ENCODE measurements at regions not wholly inside any gene's neighbourhood (a gene's known extent, or its start where the extent isn't known, plus 50 kb on each side); places are given as distances from the start of the nearest gene placed in this dataset.

- H4K20me1 ChIP-seq (ENCODE audit: control insufficient read depth, insufficient read depth, low read length, poor library complexity, severe bottlenecking): no peaks in the 10 kb centered on the region
- H3K27ac ChIP-seq (ENCODE audit: low read length in 2 of 2): no peak overlapping the region
- intact Hi-C loops (cut with micrococcal nuclease): no loop called here
- H3K27me3 ChIP-seq (replicated peaks in 1 of 4; ENCODE audit: control extremely low read depth in 1 of 4, control insufficient read depth in 3 of 4, insufficient read depth in 4 of 4, low read length in 3 of 4): no peaks in the 10 kb centered on the region
- Mint-ChIP-seq H3K27ac (no peak overlapping the region), H3K9me3 (ENCODE audit: insufficient read depth) (no peaks in the 10 kb centered on the region), H3K27me3 (no peaks in the 10 kb centered on the region), H3K4me3 (no peak overlapping the region), H3K4me1 (no peaks in the 10 kb centered on the region)
- H3K4me3 ChIP-seq (ENCODE audit: control extremely low read depth in 1 of 5, extremely low read depth in 1 of 5, insufficient read depth in 1 of 5, low read depth in 2 of 5, low read length in 4 of 5): no peak overlapping the region
- no peaks in the 10 kb centered on the region for H3K36me3 ChIP-seq (replicated peaks in 1 of 2; ENCODE audit: control extremely low read depth in 1 of 2, control insufficient read depth in 1 of 2, extremely low read depth in 1 of 2, insufficient read depth in 2 of 2, low read length in 1 of 2)
- ChIA-PET POLR2A (no interaction called here), CTCF (interaction anchor here (1.8 kb wide), 1 partner anchor 8 kb away, joined by 4 read pairs; no protein-coding TSS in a partner anchor)
- H3K4me2 ChIP-seq (replicated peaks; ENCODE audit: low read depth, low read length, poor library complexity, severe bottlenecking): no peak overlapping the region
- DNase-seq: no peak
- H3K9me3 ChIP-seq (ENCODE audit: control extremely low read depth in 1 of 3, control insufficient read depth in 2 of 3, insufficient read depth in 1 of 3, low read length in 2 of 3): no peaks in the 10 kb centered on the region
- H3K79me2 ChIP-seq (ENCODE audit: control insufficient read depth, insufficient read depth, low read length): no peaks in the 10 kb centered on the region
- H2AFZ ChIP-seq (ENCODE audit: insufficient read depth, low read depth, low read length, poor library complexity, severe bottlenecking): no peak overlapping the region
- no peak overlapping the region for H3K9ac ChIP-seq (ENCODE audit: low read length)
- TF ChIP-seq EZH2 (IDR thresholded peaks at IDR 0.05; ENCODE audit: borderline replicate concordance, insufficient read depth, low read depth, low read length, poor library complexity, severe bottlenecking) (no peak), CTCF (IDR thresholded peaks at IDR 0.05) (no peak)
- no peak for ATAC-seq (ENCODE audit: low read depth)
- no peaks in the 10 kb centered on the region for H3K4me1 ChIP-seq (ENCODE audit: control insufficient read depth in 2 of 2, insufficient read depth in 2 of 2, low read length in 2 of 2)
Observed at GRCh38 chr6:152904678-152905077, 78.2 kb downstream of the FBXO5 start.

- Histone ChIP-seq H3K36me3 (replicated peaks in 1 of 2; ENCODE audit: control extremely low read depth in 1 of 2, control insufficient read depth in 1 of 2, extremely low read depth in 1 of 2, insufficient read depth in 2 of 2, low read length in 1 of 2) (no peaks in the 10 kb centered on the region), H3K9me3 (ENCODE audit: control extremely low read depth in 1 of 3, control insufficient read depth in 2 of 3, insufficient read depth in 1 of 3, low read length in 2 of 3) (no peaks in the 10 kb centered on the region), H4K20me1 (ENCODE audit: control insufficient read depth, insufficient read depth, low read length, poor library complexity, severe bottlenecking) (no peaks in the 10 kb centered on the region), H3K4me3 (ENCODE audit: control extremely low read depth in 1 of 5, extremely low read depth in 1 of 5, insufficient read depth in 1 of 5, low read depth in 2 of 5, low read length in 4 of 5) (no peak overlapping the region), H3K27ac (ENCODE audit: low read length in 2 of 2) (no peak overlapping the region), H3K27me3 (replicated peaks in 1 of 4; ENCODE audit: control extremely low read depth in 1 of 4, control insufficient read depth in 3 of 4, insufficient read depth in 4 of 4, low read length in 3 of 4) (no peaks in the 10 kb centered on the region), H3K4me1 (ENCODE audit: control insufficient read depth in 2 of 2, insufficient read depth in 2 of 2, low read length in 2 of 2) (no peaks in the 10 kb centered on the region), H3K79me2 (ENCODE audit: control insufficient read depth, insufficient read depth, low read length) (no peaks in the 10 kb centered on the region), H3K4me2 (replicated peaks; ENCODE audit: low read depth, low read length, poor library complexity, severe bottlenecking) (no peak overlapping the region), H3K9ac (ENCODE audit: low read length) (no peak overlapping the region), H2AFZ (ENCODE audit: insufficient read depth, low read depth, low read length, poor library complexity, severe bottlenecking) (no peak overlapping the region)
- intact Hi-C loops (cut with micrococcal nuclease): no loop called here
- H3K27ac Mint-ChIP-seq: no peak overlapping the region
- ChIA-PET POLR2A (no interaction called here), CTCF (interaction anchor here (1.8 kb wide), 1 partner anchor 9 kb away, joined by 4 read pairs; no protein-coding TSS in a partner anchor)
- no peaks in the 10 kb centered on the region for H3K4me1 Mint-ChIP-seq
- DNase-seq: no peak
- H3K27me3 Mint-ChIP-seq: no peaks in the 10 kb centered on the region
- no peaks in the 10 kb centered on the region for H3K9me3 Mint-ChIP-seq (ENCODE audit: insufficient read depth)
- no CpG with 5 or more reads among the region's 2 CpGs for WGBS (ENCODE audit: insufficient coverage)
- TF ChIP-seq CTCF (IDR thresholded peaks at IDR 0.05) (no peak), EZH2 (IDR thresholded peaks at IDR 0.05; ENCODE audit: borderline replicate concordance, insufficient read depth, low read depth, low read length, poor library complexity, severe bottlenecking) (no peak)
- ATAC-seq (ENCODE audit: low read depth): no peak
- H3K4me3 Mint-ChIP-seq: no peak overlapping the region
Observed at GRCh38 chr6:152905551-152906299, 77.1 kb downstream of the FBXO5 start.
